ENCODE measurements at regions not wholly inside any gene's neighbourhood (a gene's known extent, or its start where the extent isn't known, plus 50 kb on each side); places are given as distances from the start of the nearest gene placed in this dataset.
A peak's percentile ranks its signal among the peaks of the same experiment; 100 is the strongest.
"Not testable (repeated sequence)": the region's sequence is repeated elsewhere in the genome, so short reads cannot be mapped to it uniquely, and the experiment has no call there.

DNA sequence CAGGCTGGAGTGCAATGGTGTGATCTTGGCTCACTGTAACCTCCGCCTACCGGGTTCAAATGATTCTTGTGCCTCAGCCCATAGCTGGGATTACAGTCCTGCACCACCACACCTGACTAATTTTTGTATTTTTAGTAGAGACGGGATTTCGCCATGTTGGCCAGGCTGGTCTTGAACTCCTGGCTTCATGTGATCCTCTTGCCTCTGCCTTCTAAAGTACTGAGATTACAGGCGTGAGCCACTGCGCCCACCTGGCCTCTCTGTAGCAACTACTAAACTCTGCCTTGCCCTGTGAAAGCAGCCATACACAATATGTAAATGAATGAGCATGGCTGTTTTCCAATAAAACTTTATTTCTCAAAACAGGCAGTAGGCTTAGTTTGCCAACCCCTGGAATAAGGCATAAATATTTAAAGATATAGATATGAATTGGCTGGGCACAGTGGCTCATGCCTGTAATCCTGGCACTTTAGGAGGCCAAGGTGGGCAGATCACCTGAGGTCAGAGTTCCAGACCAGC is 127.9 kb upstream of the ZNF217 start:
- H3K4me1 ChIP-seq (ENCODE audit: control extremely low read depth in 1 of 4, control insufficient read depth in 4 of 4, insufficient read depth in 4 of 4, low read length in 3 of 4): peaks cover 0 to 12% (median 0%) of the 10 kb centered on the region in 4 experiments
- H3K9me3 ChIP-seq (ENCODE audit: control extremely low read depth in 1 of 5, control insufficient read depth in 4 of 5, insufficient read depth in 2 of 5, low read depth in 1 of 5, low read length in 4 of 5); POLR2A ChIA-PET; DNase-seq; H3K27me3 ChIP-seq (replicated peaks in 2 of 5; ENCODE audit: control insufficient read depth in 4 of 5, insufficient read depth in 5 of 5, low read length in 4 of 5); CTCF ChIA-PET; H3K27ac ChIP-seq (ENCODE audit: insufficient read depth in 1 of 2, low read depth in 1 of 2, low read length in 2 of 2, poor library complexity in 1 of 2, severe bottlenecking in 2 of 2); H3K4me3 ChIP-seq (ENCODE audit: control insufficient read depth in 1 of 7, extremely low read depth in 1 of 7, insufficient read depth in 4 of 7, low read depth in 2 of 7, low read length in 6 of 7); H3K36me3 ChIP-seq (ENCODE audit: control insufficient read depth in 4 of 4, insufficient read depth in 4 of 4, low read length in 3 of 4): not testable (repeated sequence)
- 100% methylated on average over 3 of the region's 6 CpGs for WGBS (ENCODE audit: insufficient coverage)

DNA sequence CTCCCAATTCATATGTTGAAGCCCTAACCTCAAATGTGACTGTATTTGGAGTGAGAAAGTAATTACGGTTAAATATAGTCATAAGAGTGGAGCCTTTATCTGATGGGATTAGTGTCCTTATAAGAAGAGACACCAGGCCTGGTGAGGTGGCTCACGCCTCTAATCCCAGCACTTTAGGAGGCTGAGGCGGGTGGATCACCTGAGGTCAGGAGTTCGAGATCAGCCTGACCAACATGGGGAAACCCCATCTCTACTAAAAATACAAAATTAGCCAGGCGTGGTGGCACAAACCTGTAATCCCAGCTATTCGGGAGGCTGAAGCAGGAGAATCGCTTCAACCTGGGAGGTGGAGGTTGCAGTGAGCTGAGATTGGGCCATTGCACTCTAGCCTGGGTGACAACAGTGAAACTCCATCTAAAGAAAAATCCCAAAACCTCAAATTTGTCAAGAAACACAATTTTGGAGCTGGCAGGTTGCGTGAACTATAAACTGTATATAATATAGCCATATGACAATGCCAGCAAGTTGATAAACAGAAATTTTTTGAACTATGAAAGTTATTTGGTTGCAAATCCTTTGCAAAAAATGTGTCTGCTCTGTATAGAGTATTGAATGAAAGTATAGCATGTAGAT is 125.6 kb upstream of the ZNF217 start:
- CTCF ChIA-PET: interaction anchor here (1.3 kb wide), 1 partner anchor 128 kb away, joined by 3 read pairs; no protein-coding TSS in a partner anchor
- H3K36me3 ChIP-seq (ENCODE audit: control insufficient read depth in 4 of 4, insufficient read depth in 4 of 4, low read length in 3 of 4); POLR2A ChIA-PET; H3K4me3 ChIP-seq (ENCODE audit: control insufficient read depth in 1 of 7, extremely low read depth in 1 of 7, insufficient read depth in 4 of 7, low read depth in 2 of 7, low read length in 6 of 7); H3K27me3 ChIP-seq (replicated peaks in 2 of 5; ENCODE audit: control insufficient read depth in 4 of 5, insufficient read depth in 5 of 5, low read length in 4 of 5); DNase-seq; H3K9me3 ChIP-seq (ENCODE audit: control extremely low read depth in 1 of 5, control insufficient read depth in 4 of 5, insufficient read depth in 2 of 5, low read depth in 1 of 5, low read length in 4 of 5); H3K27ac ChIP-seq (ENCODE audit: insufficient read depth in 1 of 2, low read depth in 1 of 2, low read length in 2 of 2, poor library complexity in 1 of 2, severe bottlenecking in 2 of 2); H3K4me1 ChIP-seq (ENCODE audit: control extremely low read depth in 1 of 4, control insufficient read depth in 4 of 4, insufficient read depth in 4 of 4, low read length in 3 of 4): not testable (repeated sequence)
- 100% methylated on average over 2 of the region's 8 CpGs for WGBS (ENCODE audit: insufficient coverage)

DNA sequence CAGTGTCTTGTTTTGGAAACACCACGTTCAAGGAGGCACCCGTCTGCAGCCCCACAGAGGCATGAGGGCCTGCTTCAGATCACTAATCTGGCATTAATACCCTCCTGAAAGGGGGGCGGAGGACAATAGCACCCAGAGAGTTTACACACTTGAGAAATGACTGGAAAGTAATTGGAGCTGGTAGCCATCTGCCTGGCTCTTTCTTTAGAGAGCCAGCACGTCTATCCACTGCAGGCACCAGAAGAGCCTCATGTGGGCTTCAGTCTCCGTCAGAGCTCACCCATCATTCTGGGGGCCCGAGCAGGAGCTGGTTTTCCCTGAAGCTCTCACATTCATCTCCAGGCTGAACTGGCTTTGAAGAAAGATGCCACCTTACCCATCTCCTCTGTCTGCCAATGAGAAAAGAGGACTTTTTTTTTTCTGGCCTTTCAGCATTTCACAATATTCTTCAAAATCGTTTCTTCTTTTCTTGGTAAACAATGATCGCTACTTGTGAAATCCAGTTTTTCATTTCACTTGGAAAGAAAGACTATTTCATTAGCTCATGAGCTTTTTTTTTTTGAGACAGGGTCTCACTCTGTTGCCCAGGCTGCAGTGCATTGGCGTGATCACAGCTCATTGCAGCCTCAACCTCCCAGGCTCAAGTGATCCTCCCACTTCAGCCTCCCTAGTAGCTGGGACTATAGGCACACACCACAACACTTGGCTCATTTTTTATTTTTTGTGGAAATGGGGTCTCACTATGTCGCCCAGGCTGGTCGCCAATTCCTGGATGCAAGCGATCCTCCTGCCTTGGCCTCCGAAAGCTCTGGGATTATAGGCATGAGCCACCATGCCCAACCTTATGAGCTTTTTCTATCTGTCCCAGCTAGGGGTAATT is 124.7 kb upstream of the ZNF217 start:
- Histone ChIP-seq H3K27ac (ENCODE audit: insufficient read depth in 1 of 2, low read depth in 1 of 2, low read length in 2 of 2, poor library complexity in 1 of 2, severe bottlenecking in 2 of 2) (no peak overlapping the region), H3K4me1 (ENCODE audit: control extremely low read depth in 1 of 4, control insufficient read depth in 4 of 4, insufficient read depth in 4 of 4, low read length in 3 of 4) (peaks cover 0 to 10% (median 1%) of the 10 kb centered on the region in 4 experiments), H3K36me3 (ENCODE audit: control insufficient read depth in 4 of 4, insufficient read depth in 4 of 4, low read length in 3 of 4) (no peaks in the 10 kb centered on the region), H3K27me3 (replicated peaks in 2 of 5; ENCODE audit: control insufficient read depth in 4 of 5, insufficient read depth in 5 of 5, low read length in 4 of 5) (no peaks in the 10 kb centered on the region), H3K4me3 (ENCODE audit: control insufficient read depth in 1 of 7, extremely low read depth in 1 of 7, insufficient read depth in 4 of 7, low read depth in 2 of 7, low read length in 6 of 7) (no peak overlapping the region), H3K9me3 (ENCODE audit: control extremely low read depth in 1 of 5, control insufficient read depth in 4 of 5, insufficient read depth in 2 of 5, low read depth in 1 of 5, low read length in 4 of 5) (no peaks in the 10 kb centered on the region)
- CTCF ChIA-PET: interaction anchor here (1.3 kb wide), 1 partner anchor 129 kb away, joined by 3 read pairs; no protein-coding TSS in a partner anchor
- WGBS (ENCODE audit: insufficient coverage): 95% methylated on average over 13 of the region's 13 CpGs
- POLR2A ChIA-PET: no interaction called here
- no peak for DNase-seq

DNA sequence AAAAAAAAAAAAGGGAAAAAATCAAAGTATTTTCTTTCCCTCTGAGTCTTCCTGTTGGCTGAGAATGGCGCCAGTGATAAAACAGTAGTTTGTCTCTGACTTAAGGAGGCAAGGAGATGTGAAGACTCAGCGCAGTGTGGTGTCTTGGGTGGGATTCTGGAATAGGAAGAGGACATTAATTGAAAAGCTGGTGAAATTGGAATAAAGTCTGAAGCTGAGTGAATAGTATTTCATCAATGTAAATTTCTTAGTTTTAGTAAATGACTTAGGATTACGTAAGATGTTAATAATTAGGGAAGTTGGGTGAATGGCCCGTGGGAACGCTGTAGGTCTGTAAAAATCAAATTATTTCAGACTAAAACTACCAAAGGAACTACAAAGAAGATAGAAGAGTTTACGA is 122.8 kb upstream of the ZNF217 start:
- H3K27me3 ChIP-seq (replicated peaks in 2 of 5; ENCODE audit: control insufficient read depth in 4 of 5, insufficient read depth in 5 of 5, low read length in 4 of 5): no peaks in the 10 kb centered on the region
- CTCF ChIA-PET: interaction anchor here (1.6 kb wide), 1 partner anchor 19 kb away, joined by 5 read pairs; no protein-coding TSS in a partner anchor
- WGBS (ENCODE audit: insufficient coverage): 88% methylated on average over 2 of the region's 6 CpGs
- no peak overlapping the region for H3K27ac ChIP-seq (ENCODE audit: insufficient read depth in 1 of 2, low read depth in 1 of 2, low read length in 2 of 2, poor library complexity in 1 of 2, severe bottlenecking in 2 of 2)
- H3K9me3 ChIP-seq (ENCODE audit: control extremely low read depth in 1 of 5, control insufficient read depth in 4 of 5, insufficient read depth in 2 of 5, low read depth in 1 of 5, low read length in 4 of 5): no peaks in the 10 kb centered on the region
- H3K4me3 ChIP-seq (ENCODE audit: control insufficient read depth in 1 of 7, extremely low read depth in 1 of 7, insufficient read depth in 4 of 7, low read depth in 2 of 7, low read length in 6 of 7): no peak overlapping the region
- no peaks in the 10 kb centered on the region for H3K36me3 ChIP-seq (ENCODE audit: control insufficient read depth in 4 of 4, insufficient read depth in 4 of 4, low read length in 3 of 4)
- POLR2A ChIA-PET: interaction anchor here (0.6 kb wide), 1 partner anchor 12 kb away, joined by 3 read pairs; no protein-coding TSS in a partner anchor
- peak in 2 of 3 donors; percentile 59 to 62 for DNase-seq
- H3K4me1 ChIP-seq (ENCODE audit: control extremely low read depth in 1 of 4, control insufficient read depth in 4 of 4, insufficient read depth in 4 of 4, low read length in 3 of 4): peaks cover 0 to 19% (median 1%) of the 10 kb centered on the region in 4 experiments

DNA sequence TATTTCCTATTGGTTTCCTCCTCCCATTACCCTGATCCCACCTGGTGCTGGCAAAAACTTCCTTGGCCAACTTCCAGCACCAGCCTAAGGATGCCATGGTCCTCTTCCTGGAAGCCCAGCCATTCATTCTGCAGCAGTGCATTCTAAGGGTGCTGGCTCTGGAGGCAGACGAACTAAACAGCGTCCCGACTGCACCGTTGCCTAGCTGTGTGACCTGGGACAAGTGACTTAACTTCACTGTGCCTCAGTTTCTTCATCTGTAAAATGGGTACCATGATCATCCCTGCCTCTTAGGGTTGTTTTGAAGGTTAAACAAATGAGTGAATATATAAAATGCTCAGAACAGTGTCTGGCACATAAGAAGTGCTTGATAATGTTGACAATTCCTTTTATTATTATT is 120.9 kb upstream of the ZNF217 start:
- WGBS (ENCODE audit: insufficient coverage): 98% methylated on average over 4 of the region's 4 CpGs
- Histone ChIP-seq H3K4me1 (ENCODE audit: control extremely low read depth in 1 of 4, control insufficient read depth in 4 of 4, insufficient read depth in 4 of 4, low read length in 3 of 4) (peaks cover 0 to 17% (median 1%) of the 10 kb centered on the region in 4 experiments), H3K27ac (ENCODE audit: insufficient read depth in 1 of 2, low read depth in 1 of 2, low read length in 2 of 2, poor library complexity in 1 of 2, severe bottlenecking in 2 of 2) (no peak overlapping the region), H3K9me3 (ENCODE audit: control extremely low read depth in 1 of 5, control insufficient read depth in 4 of 5, insufficient read depth in 2 of 5, low read depth in 1 of 5, low read length in 4 of 5) (no peaks in the 10 kb centered on the region), H3K36me3 (ENCODE audit: control insufficient read depth in 4 of 4, insufficient read depth in 4 of 4, low read length in 3 of 4) (no peaks in the 10 kb centered on the region), H3K27me3 (replicated peaks in 2 of 5; ENCODE audit: control insufficient read depth in 4 of 5, insufficient read depth in 5 of 5, low read length in 4 of 5) (no peaks in the 10 kb centered on the region), H3K4me3 (ENCODE audit: control insufficient read depth in 1 of 7, extremely low read depth in 1 of 7, insufficient read depth in 4 of 7, low read depth in 2 of 7, low read length in 6 of 7) (no peak overlapping the region)
- ChIA-PET CTCF (interaction anchor here (0.9 to 1.5 kb wide), 3 partner anchors 13 to 21 kb away, joined by 3 to 4 read pairs (median 4); no protein-coding TSS in a partner anchor), POLR2A (no interaction called here)
- DNase-seq: no peak

DNA sequence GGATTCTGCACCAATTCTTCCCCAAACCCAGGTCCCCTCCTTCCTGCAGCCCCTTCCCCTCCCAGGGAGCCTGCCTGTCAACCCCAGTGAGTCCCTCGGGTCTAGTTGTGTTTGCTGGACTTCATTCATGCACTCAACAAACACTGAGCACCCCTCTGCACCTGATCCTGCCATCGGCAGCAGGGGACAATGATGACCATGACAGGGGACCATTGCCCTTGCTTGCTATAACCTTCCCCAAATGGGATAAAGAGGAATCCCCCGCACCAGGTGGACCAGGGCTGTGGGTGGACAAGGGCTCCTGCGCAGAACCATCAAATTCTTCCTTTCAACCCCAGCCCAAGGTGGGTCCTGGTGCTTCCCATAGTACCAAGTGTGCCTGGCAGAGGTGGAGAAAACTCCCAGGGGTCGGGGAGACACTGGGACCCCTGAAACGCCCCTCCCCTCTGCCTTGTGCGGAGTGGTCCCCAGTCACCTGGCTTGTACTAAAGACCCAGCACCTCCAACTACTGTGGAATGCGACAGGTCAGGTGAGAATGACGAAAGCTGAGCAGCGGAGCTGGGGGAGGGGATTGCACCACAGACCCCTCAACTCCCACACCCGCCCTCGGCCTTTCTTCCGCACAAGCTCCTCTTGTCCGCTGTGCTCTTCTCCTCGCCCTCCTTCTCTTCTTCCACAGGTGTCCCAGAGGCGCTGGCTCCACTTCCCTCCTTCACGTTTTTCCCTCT is 119.9 kb upstream of the ZNF217 start:
- ChIA-PET POLR2A (no interaction called here), CTCF (no interaction called here)
- no peak for DNase-seq
- Histone ChIP-seq H3K27me3 (replicated peaks in 2 of 5; ENCODE audit: control insufficient read depth in 4 of 5, insufficient read depth in 5 of 5, low read length in 4 of 5) (no peaks in the 10 kb centered on the region), H3K36me3 (ENCODE audit: control insufficient read depth in 4 of 4, insufficient read depth in 4 of 4, low read length in 3 of 4) (no peaks in the 10 kb centered on the region), H3K9me3 (ENCODE audit: control extremely low read depth in 1 of 5, control insufficient read depth in 4 of 5, insufficient read depth in 2 of 5, low read depth in 1 of 5, low read length in 4 of 5) (no peaks in the 10 kb centered on the region), H3K4me1 (ENCODE audit: control extremely low read depth in 1 of 4, control insufficient read depth in 4 of 4, insufficient read depth in 4 of 4, low read length in 3 of 4) (peaks cover 6 to 23% (median 6%) of the 10 kb centered on the region in 4 experiments), H3K4me3 (ENCODE audit: control insufficient read depth in 1 of 7, extremely low read depth in 1 of 7, insufficient read depth in 4 of 7, low read depth in 2 of 7, low read length in 6 of 7) (no peak overlapping the region), H3K27ac (ENCODE audit: insufficient read depth in 1 of 2, low read depth in 1 of 2, low read length in 2 of 2, poor library complexity in 1 of 2, severe bottlenecking in 2 of 2) (no peak overlapping the region)
- WGBS (ENCODE audit: insufficient coverage): 98% methylated on average over 10 of the region's 17 CpGs
